Keratinocyte (primary cell): ENCODE measurements at regions not wholly inside any gene's neighbourhood (a gene's known extent, or its start where the extent isn't known, plus 50 kb on each side); places are given as distances from the start of the nearest gene placed in this dataset.

Source experiments
- DNase-seq: peaks from one replicate; pipeline ENCODE4 v3.0.0-alpha.2; 2011; ENCODE audit warnings: low read depth, missing footprints, low spot score
- FAIRE-seq: peaks from 2 replicates; lab custom pipeline; 2011; peaks lifted over from hg19 to GRCh38; lab: Jason Lieb, UNC
- H2AFZ ChIP-seq: 2 replicates; pipeline ENCODE4 v1.6.0; 2012; ENCODE audit warnings: low read length, control low read depth, inconsistent platforms; ENCODE audit not compliant: control insufficient read depth
- H3K27ac ChIP-seq: 2 replicates; pipeline ENCODE4 v1.5.1; 2011; ENCODE audit warnings: low read length; ENCODE audit not compliant: control insufficient read depth, insufficient read depth
- H3K27me3 ChIP-seq: 3 replicates; pipeline ENCODE4 v1.6.0; 2011; ENCODE audit warnings: low read length; ENCODE audit not compliant: control insufficient read depth, insufficient read depth; ENCODE audit errors: extremely low read depth
- H3K36me3 ChIP-seq, 2 experiments: 2 replicates in 1 of 2; 3 replicates in 1 of 2; pipeline ENCODE4 v1.5.1; 2011; ENCODE audit warnings: low read length in 2 of 2, mild to moderate bottlenecking in 1 of 2; ENCODE audit not compliant: control insufficient read depth in 2 of 2, insufficient read depth in 2 of 2; ENCODE audit errors: extremely low read depth in 1 of 2
- H3K4me1 ChIP-seq: 3 replicates; pipeline ENCODE4 v1.5.1; 2011; ENCODE audit warnings: low read length; ENCODE audit not compliant: control insufficient read depth, insufficient read depth; ENCODE audit errors: extremely low read depth
- H3K4me2 ChIP-seq: 3 replicates; pipeline ENCODE4 v1.6.0; 2011; ENCODE audit warnings: low read depth, low read length; ENCODE audit not compliant: control insufficient read depth, insufficient read depth; ENCODE audit errors: extremely low read depth
- H3K4me3 ChIP-seq, 3 experiments: fragments of 200-600 bp in 1 of 3; sonication (generic) in 1 of 3; 2 replicates in 2 of 3; 3 replicates in 1 of 3; pipeline ENCODE4 v1.5.1; 2011 to 2016; ENCODE audit warnings: low read length in 3 of 3, mild to moderate bottlenecking in 3 of 3, control low read depth in 2 of 3, inconsistent platforms in 1 of 3, low read depth in 1 of 3, mixed read lengths in 1 of 3, mixed run types in 1 of 3, moderate library complexity in 1 of 3; ENCODE audit not compliant: control insufficient read depth in 2 of 3, insufficient read depth in 2 of 3; ENCODE audit errors: extremely low read depth in 1 of 3
- H3K79me2 ChIP-seq: 2 replicates; pipeline ENCODE4 v1.6.0; 2012; ENCODE audit warnings: low read length; ENCODE audit not compliant: control insufficient read depth, insufficient read depth
- H3K9ac ChIP-seq: 3 replicates; pipeline ENCODE4 v1.6.0; 2011; ENCODE audit warnings: low read length; ENCODE audit not compliant: control insufficient read depth, insufficient read depth; ENCODE audit errors: extremely low read depth
- H3K9me1 ChIP-seq: 3 replicates; pipeline ENCODE4 v1.6.0; 2011; ENCODE audit warnings: low read length; ENCODE audit not compliant: control insufficient read depth, insufficient read depth; ENCODE audit errors: extremely low read depth
- H3K9me3 ChIP-seq: 2 replicates; pipeline ENCODE4 v1.5.1; 2012; ENCODE audit warnings: low read depth, low read length; ENCODE audit not compliant: control insufficient read depth
- H4K20me1 ChIP-seq: 3 replicates; pipeline ENCODE4 v1.6.0; 2011; ENCODE audit warnings: low read length; ENCODE audit not compliant: control insufficient read depth, insufficient read depth; ENCODE audit errors: extremely low read depth
- EZH2 ChIP-seq: IDR thresholded peaks from one replicate; pipeline ENCODE4 v1.6.1; 2012; ENCODE audit warnings: inconsistent platforms, mild to moderate bottlenecking, low read length, moderate library complexity
- dilution Hi-C: fragments of 300-500 bp; cut with MboI; formaldehyde crosslinking; loops from one replicate; pipeline ENCODE4 v1.7.0; 2020; ENCODE audit warnings: low sequenced_read_pairs; ENCODE audit not compliant: extremely low pct_ligation_motif_present
- TF ChIP-seq, protein P1 (sequence below), 3 experiments: IDR thresholded peaks in 1 of 3; conservative IDR thresholded peaks in 1 of 3; optimal IDR thresholded peaks in 1 of 3; 2 replicates in 2 of 3; 3 replicates in 1 of 3; pipeline versions ENCODE3 to v1.5.1; 2011; ENCODE audit warnings: low read length in 3 of 3, mild to moderate bottlenecking in 3 of 3, moderate library complexity in 2 of 3, control low read depth in 1 of 3, inconsistent platforms in 1 of 3; ENCODE audit not compliant: insufficient read depth in 2 of 3; ENCODE audit errors: extremely low read depth in 1 of 3

DNA sequence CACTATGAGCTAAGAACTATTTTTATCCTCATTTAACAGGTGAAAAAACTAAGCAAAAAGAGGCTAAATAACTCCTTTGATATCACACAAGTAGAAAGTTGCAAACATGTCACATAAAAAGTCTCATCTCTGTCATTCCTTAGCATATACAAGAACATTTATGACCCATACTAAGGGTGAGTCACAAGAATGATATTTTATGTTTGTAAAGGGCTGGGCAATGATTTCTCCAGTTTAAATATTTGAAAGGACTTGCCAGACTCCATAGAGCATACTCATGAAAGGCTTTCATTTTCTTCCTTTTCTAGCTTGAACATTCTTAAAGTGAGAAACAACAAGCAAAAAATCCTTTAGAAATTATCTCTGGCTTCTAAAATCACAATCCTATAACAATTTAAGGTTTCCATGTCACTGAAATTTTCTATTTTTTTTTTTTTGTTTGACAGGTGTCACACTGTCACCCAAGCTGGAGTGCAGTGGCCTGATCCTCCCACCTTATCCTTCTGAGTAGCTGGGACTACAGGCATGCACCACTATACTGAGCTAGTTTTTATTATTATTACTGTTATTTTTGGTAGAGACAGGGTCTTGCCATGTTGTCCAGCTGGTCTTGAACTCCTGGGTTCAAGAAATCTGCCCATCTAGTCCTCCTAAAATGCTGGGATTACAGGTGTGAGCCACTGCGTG, 338.0 kb upstream of the KHDRBS2 start:
- H3K4me2 ChIP-seq = no peak overlapping the region
- no peaks in the 10 kb centered on the region for H3K36me3 ChIP-seq
- DNase-seq = no peak
- no peaks in the 10 kb centered on the region for H3K79me2 ChIP-seq
- no peak for TF ChIP-seq EZH2
- TF ChIP-seq, protein P1, sequence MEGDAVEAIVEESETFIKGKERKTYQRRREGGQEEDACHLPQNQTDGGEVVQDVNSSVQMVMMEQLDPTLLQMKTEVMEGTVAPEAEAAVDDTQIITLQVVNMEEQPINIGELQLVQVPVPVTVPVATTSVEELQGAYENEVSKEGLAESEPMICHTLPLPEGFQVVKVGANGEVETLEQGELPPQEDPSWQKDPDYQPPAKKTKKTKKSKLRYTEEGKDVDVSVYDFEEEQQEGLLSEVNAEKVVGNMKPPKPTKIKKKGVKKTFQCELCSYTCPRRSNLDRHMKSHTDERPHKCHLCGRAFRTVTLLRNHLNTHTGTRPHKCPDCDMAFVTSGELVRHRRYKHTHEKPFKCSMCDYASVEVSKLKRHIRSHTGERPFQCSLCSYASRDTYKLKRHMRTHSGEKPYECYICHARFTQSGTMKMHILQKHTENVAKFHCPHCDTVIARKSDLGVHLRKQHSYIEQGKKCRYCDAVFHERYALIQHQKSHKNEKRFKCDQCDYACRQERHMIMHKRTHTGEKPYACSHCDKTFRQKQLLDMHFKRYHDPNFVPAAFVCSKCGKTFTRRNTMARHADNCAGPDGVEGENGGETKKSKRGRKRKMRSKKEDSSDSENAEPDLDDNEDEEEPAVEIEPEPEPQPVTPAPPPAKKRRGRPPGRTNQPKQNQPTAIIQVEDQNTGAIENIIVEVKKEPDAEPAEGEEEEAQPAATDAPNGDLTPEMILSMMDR (optimal IDR thresholded peaks at IDR 0.05 in 1 of 3, IDR thresholded peaks at IDR 0.05 in 1 of 3, conservative IDR thresholded peaks at IDR 0.05 in 1 of 3; ENCODE audit: extremely low read depth in 1 of 3, insufficient read depth in 2 of 3, low read length in 3 of 3) = no peak
- no peak overlapping the region for H3K9ac ChIP-seq
- H4K20me1 ChIP-seq = no peaks in the 10 kb centered on the region
- H3K4me1 ChIP-seq = no peaks in the 10 kb centered on the region
- H3K27me3 ChIP-seq = no peaks in the 10 kb centered on the region
- H3K4me3 ChIP-seq = no peak overlapping the region
- no peaks in the 10 kb centered on the region for H3K9me3 ChIP-seq
- no peak overlapping the region for H2AFZ ChIP-seq
- no peak overlapping the region for H3K27ac ChIP-seq
- no peaks in the 10 kb centered on the region for H3K9me1 ChIP-seq
- dilution Hi-C loops = no loop called here
- no peak for FAIRE-seq

DNA sequence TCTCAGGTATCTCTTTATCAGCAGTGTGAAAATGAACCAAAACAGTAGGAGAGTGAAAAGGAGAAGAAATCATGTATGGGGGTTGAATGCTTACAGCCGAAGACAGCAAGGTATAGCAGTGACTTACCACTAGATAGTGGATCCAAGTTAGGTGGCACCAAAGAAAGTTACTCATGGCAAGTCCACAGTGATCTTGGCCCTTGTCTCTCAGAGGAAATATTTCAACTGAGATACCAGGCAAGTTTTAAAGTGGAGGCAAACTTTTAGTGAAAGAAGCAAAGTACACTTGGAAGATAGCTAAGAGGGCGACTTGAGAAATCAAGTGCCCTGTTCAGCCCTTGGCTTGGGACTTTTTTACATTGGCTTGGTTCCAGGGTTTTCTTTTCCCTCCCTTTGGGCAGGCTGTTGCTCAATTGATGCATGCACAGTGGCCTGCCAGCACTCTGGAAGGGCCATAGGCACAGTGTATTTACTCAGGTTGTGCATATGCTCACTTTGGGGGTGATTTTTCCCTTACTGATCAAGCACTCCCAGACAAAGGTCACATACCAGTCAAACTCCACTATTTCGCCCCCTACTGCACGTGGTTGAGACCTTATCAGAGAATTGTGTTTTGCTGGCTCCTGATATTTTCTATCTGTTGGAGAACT, 329.5 kb upstream of the KHDRBS2 start:
- FAIRE-seq (no peak), DNase-seq (no peak)
- no peaks in the 10 kb centered on the region for H3K36me3 ChIP-seq
- TF ChIP-seq EZH2 = no peak
- TF ChIP-seq, protein P1 (optimal IDR thresholded peaks at IDR 0.05 in 1 of 3, IDR thresholded peaks at IDR 0.05 in 1 of 3, conservative IDR thresholded peaks at IDR 0.05 in 1 of 3; ENCODE audit: extremely low read depth in 1 of 3, insufficient read depth in 2 of 3, low read length in 3 of 3) = no peak
- no peak overlapping the region for H3K9ac ChIP-seq
- no peak overlapping the region for H3K4me2 ChIP-seq
- H3K27me3 ChIP-seq = no peaks in the 10 kb centered on the region
- dilution Hi-C loops = no loop called here
- no peaks in the 10 kb centered on the region for H4K20me1 ChIP-seq
- no peaks in the 10 kb centered on the region for H3K9me1 ChIP-seq
- no peaks in the 10 kb centered on the region for H3K4me1 ChIP-seq
- H3K4me3 ChIP-seq = no peak overlapping the region
- no peak overlapping the region for H2AFZ ChIP-seq
- no peaks in the 10 kb centered on the region for H3K9me3 ChIP-seq
- no peak overlapping the region for H3K27ac ChIP-seq
- H3K79me2 ChIP-seq = no peaks in the 10 kb centered on the region
